ENCODE measurements at regions not wholly inside any gene's neighbourhood (a gene's known extent, or its start where the extent isn't known, plus 50 kb on each side); places are given as distances from the start of the nearest gene placed in this dataset.

- H3K4me3 ChIP-seq = no peak overlapping the region
- intact Hi-C loops (cut with DNase I; ENCODE audit: low total_unique reads) (no loop called here), in situ Hi-C loops (cut with MboI; ENCODE audit: low pct_ligation_motif_present in 1 of 4, low pct_unique_long_range_greater_than_20kb in 1 of 4, low sequenced_read_pairs in 3 of 4) (no loop called here)
- DNase-seq = no peak
- H3K36me3 ChIP-seq = no peaks in the 10 kb centered on the region
- no peak overlapping the region for H3K27ac ChIP-seq
- no peaks in the 10 kb centered on the region for H3K9me3 ChIP-seq
- H3K4me1 ChIP-seq = no peaks in the 10 kb centered on the region
- TF ChIP-seq POLR2A (IDR thresholded peaks at IDR 0.05) (no peak), CTCF (IDR thresholded peaks at IDR 0.05) (no peak), POLR2AphosphoS5 (IDR thresholded peaks at IDR 0.05) (no peak), EP300 (IDR thresholded peaks at IDR 0.05; ENCODE audit: low read depth) (no peak)
- no peaks in the 10 kb centered on the region for H3K27me3 ChIP-seq
Measured at GRCh38 chr10:2674451-2674850, 392.9 kb upstream of the PFKP start.

- no peak overlapping the region for H3K27ac ChIP-seq
- H3K4me1 ChIP-seq = no peaks in the 10 kb centered on the region
- H3K4me3 ChIP-seq = no peak overlapping the region
- intact Hi-C loops (cut with DNase I; ENCODE audit: low total_unique reads) = no loop called here
- H3K36me3 ChIP-seq = no peaks in the 10 kb centered on the region
- in situ Hi-C loops (cut with MboI; ENCODE audit: low pct_ligation_motif_present in 1 of 4, low pct_unique_long_range_greater_than_20kb in 1 of 4, low sequenced_read_pairs in 3 of 4) = no loop called here
- TF ChIP-seq CTCF (IDR thresholded peaks at IDR 0.05) (no peak), POLR2A (IDR thresholded peaks at IDR 0.05) (no peak), POLR2AphosphoS5 (IDR thresholded peaks at IDR 0.05) (no peak), EP300 (IDR thresholded peaks at IDR 0.05; ENCODE audit: low read depth) (no peak)
- peaks cover 3 to 7% of the 10 kb centered on the region in 2 donors for H3K9me3 ChIP-seq
- H3K27me3 ChIP-seq = no peaks in the 10 kb centered on the region
- no peak for DNase-seq
- WGBS, 2 donors (ENCODE audit: low coverage in 1 of 2) = 71 to 80% methylated on average over 4 to 7 of the region's 7 CpGs
Measured at GRCh38 chr10:2670864-2671263, 396.5 kb upstream of the PFKP start.

GRCh38 chr10:2665772-2666171 lies 401.6 kb upstream of the PFKP start:
- H3K27ac ChIP-seq = no peak overlapping the region
- H3K4me3 ChIP-seq = no peak overlapping the region
- DNase-seq = no peak
- H3K27me3 ChIP-seq = no peaks in the 10 kb centered on the region
- H3K4me1 ChIP-seq = no peaks in the 10 kb centered on the region
- peaks cover 6 to 7% of the 10 kb centered on the region in 2 donors for H3K9me3 ChIP-seq
- in situ Hi-C loops (cut with MboI; ENCODE audit: low pct_ligation_motif_present in 1 of 4, low pct_unique_long_range_greater_than_20kb in 1 of 4, low sequenced_read_pairs in 3 of 4) = no loop called here
- H3K36me3 ChIP-seq = no peaks in the 10 kb centered on the region
- TF ChIP-seq POLR2A (IDR thresholded peaks at IDR 0.05) (no peak), EP300 (IDR thresholded peaks at IDR 0.05; ENCODE audit: low read depth) (no peak), POLR2AphosphoS5 (IDR thresholded peaks at IDR 0.05) (no peak), CTCF (IDR thresholded peaks at IDR 0.05) (no peak)
- intact Hi-C loops (cut with DNase I; ENCODE audit: low total_unique reads) = no loop called here

GRCh38 chr10:2660276-2660675 lies 407.1 kb upstream of the PFKP start:
- WGBS, 2 donors (ENCODE audit: low coverage in 1 of 2) = 62 to 70% methylated on average over 6 to 10 of the region's 10 CpGs

GRCh38 chr10:2659660-2660209 lies 407.6 kb upstream of the PFKP start:
- no peaks in the 10 kb centered on the region for H3K36me3 ChIP-seq
- no peak overlapping the region for H3K27ac ChIP-seq
- H3K27me3 ChIP-seq = no peaks in the 10 kb centered on the region
- no peaks in the 10 kb centered on the region for H3K4me1 ChIP-seq
- H3K9me3 ChIP-seq = no peaks in the 10 kb centered on the region
- no peak overlapping the region for H3K4me3 ChIP-seq
- no peak for TF ChIP-seq EP300 (IDR thresholded peaks at IDR 0.05; ENCODE audit: low read depth)
- TF ChIP-seq CTCF (IDR thresholded peaks at IDR 0.05) = no peak
- 70 to 73% methylated on average over 7 to 8 of the region's 8 CpGs for WGBS, 2 donors (ENCODE audit: low coverage in 1 of 2)
- in situ Hi-C loops (cut with MboI; ENCODE audit: low pct_ligation_motif_present in 1 of 4, low pct_unique_long_range_greater_than_20kb in 1 of 4, low sequenced_read_pairs in 3 of 4) (no loop called here), intact Hi-C loops (cut with DNase I; ENCODE audit: low total_unique reads) (no loop called here)
- no peak for DNase-seq

More at GRCh38 chr10:2660276-2660675, 407.1 kb upstream of the PFKP start:
- no peak overlapping the region for H3K4me3 ChIP-seq
- H3K4me1 ChIP-seq = no peaks in the 10 kb centered on the region
- TF ChIP-seq POLR2A (IDR thresholded peaks at IDR 0.05) = no peak
- no peak for TF ChIP-seq EP300 (IDR thresholded peaks at IDR 0.05; ENCODE audit: low read depth)
- intact Hi-C loops (cut with DNase I; ENCODE audit: low total_unique reads) (no loop called here), in situ Hi-C loops (cut with MboI; ENCODE audit: low pct_ligation_motif_present in 1 of 4, low pct_unique_long_range_greater_than_20kb in 1 of 4, low sequenced_read_pairs in 3 of 4) (no loop called here)
- H3K9me3 ChIP-seq = no peaks in the 10 kb centered on the region
- no peak for DNase-seq
- no peaks in the 10 kb centered on the region for H3K27me3 ChIP-seq
- no peaks in the 10 kb centered on the region for H3K36me3 ChIP-seq
- H3K27ac ChIP-seq = no peak overlapping the region
